HEK293T (cell line): ENCODE measurements at regions not wholly inside any gene's neighbourhood (a gene's known extent, or its start where the extent isn't known, plus 50 kb on each side); places are given as distances from the start of the nearest gene placed in this dataset.

Experiments used
- FOXM1 ChIP-seq: fragments of 450-650 bp; IDR thresholded peaks from 2 replicates; pipeline ENCODE4 v1.6.1; 2017; ENCODE audit warnings: mild to moderate bottlenecking, borderline replicate concordance
- NFRKB ChIP-seq: fragments of 450-650 bp; IDR thresholded peaks from 2 replicates; pipeline ENCODE4 v1.6.1; 2016; ENCODE audit warnings: mild to moderate bottlenecking, moderate library complexity

DNA sequence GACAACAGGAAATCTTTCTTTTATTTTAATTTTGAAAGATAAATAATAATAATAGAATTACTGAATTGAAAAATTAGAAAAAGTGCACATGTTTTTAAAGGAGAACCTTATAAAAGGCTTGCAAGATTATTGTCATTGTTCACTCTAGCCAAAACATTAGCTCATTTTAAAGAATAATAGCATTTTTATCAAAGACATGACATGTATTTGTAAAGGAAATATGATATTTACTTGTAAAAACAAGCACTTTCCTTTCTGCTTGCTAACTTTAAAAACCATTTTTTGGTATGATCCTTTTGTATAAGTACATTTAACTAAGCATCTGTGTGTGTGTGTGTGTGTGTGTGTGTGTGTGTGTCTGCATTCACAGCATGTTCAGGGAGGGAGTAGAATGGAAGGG is 156.3 kb upstream of the C1orf87 start:
- TF ChIP-seq FOXM1 (no peak), NFRKB (no peak)
